ENCODE measurements at regions not wholly inside any gene's neighbourhood (a gene's known extent, or its start where the extent isn't known, plus 50 kb on each side); places are given as distances from the start of the nearest gene placed in this dataset.

GRCh38 chr1:29845910-29846309 lies 609.6 kb downstream of the PTPRU start:
- H3K4me1 Mint-ChIP-seq (ENCODE audit: low read depth, unreplicated experiment), result no peaks in the 10 kb centered on the region
- no peak for DNase-seq (ENCODE audit: low read depth)
- Histone ChIP-seq H4K20me1 (ENCODE audit: insufficient read depth, low read length) (no peaks in the 10 kb centered on the region), H3K4me3 (ENCODE audit: insufficient read depth, low read depth, low read length) (no peak overlapping the region), H3K4me2 (ENCODE audit: low read length) (no peak overlapping the region), H2AFZ (ENCODE audit: low read depth, low read length) (no peak overlapping the region), H3K36me3 (ENCODE audit: insufficient read depth, low read length) (no peaks in the 10 kb centered on the region), H3K27me3 (ENCODE audit: insufficient read depth, low read length) (no peaks in the 10 kb centered on the region), H3K4me1 (ENCODE audit: insufficient read depth, low read length) (no peaks in the 10 kb centered on the region), H3K9ac (ENCODE audit: low read length) (no peak overlapping the region), H3K27ac (ENCODE audit: low read depth, low read length) (no peak overlapping the region), H3K9me3 (ENCODE audit: insufficient read depth, low read depth, low read length) (no peaks in the 10 kb centered on the region), H3K79me2 (ENCODE audit: insufficient read depth, low read length) (no peaks in the 10 kb centered on the region)
- H3K36me3 Mint-ChIP-seq (ENCODE audit: low read depth, unreplicated experiment), result no peaks in the 10 kb centered on the region
- FAIRE-seq, result no peak
- H3K9me3 Mint-ChIP-seq (ENCODE audit: unreplicated experiment), result peaks cover 4% of the 10 kb centered on the region
- TF ChIP-seq CTCF (IDR thresholded peaks at IDR 0.05; ENCODE audit: insufficient read depth, low read depth, low read length) (no peak), EZH2 (IDR thresholded peaks at IDR 0.05; ENCODE audit: insufficient read depth, low read length) (no peak)
- no peak overlapping the region for H3K27ac Mint-ChIP-seq (ENCODE audit: unreplicated experiment)
- no peak overlapping the region for H3K4me3 Mint-ChIP-seq (ENCODE audit: unreplicated experiment)
- peaks cover 36% of the 10 kb centered on the region for H3K27me3 Mint-ChIP-seq (ENCODE audit: low read depth, unreplicated experiment)

- no peaks in the 10 kb centered on the region for H3K4me1 Mint-ChIP-seq (ENCODE audit: low read depth, unreplicated experiment)
- H3K9ac ChIP-seq (ENCODE audit: low read length), result no peak overlapping the region
- no peaks in the 10 kb centered on the region for H3K36me3 Mint-ChIP-seq (ENCODE audit: low read depth, unreplicated experiment)
- H3K27me3 Mint-ChIP-seq (ENCODE audit: low read depth, unreplicated experiment), result peaks cover 17% of the 10 kb centered on the region
- H3K9me3 ChIP-seq (ENCODE audit: insufficient read depth, low read depth, low read length), result no peaks in the 10 kb centered on the region
- no peak overlapping the region for H3K27ac ChIP-seq (ENCODE audit: low read depth, low read length)
- no peak for TF ChIP-seq CTCF (IDR thresholded peaks at IDR 0.05; ENCODE audit: insufficient read depth, low read depth, low read length)
- TF ChIP-seq EZH2 (IDR thresholded peaks at IDR 0.05; ENCODE audit: insufficient read depth, low read length), result no peak
- no peaks in the 10 kb centered on the region for H3K79me2 ChIP-seq (ENCODE audit: insufficient read depth, low read length)
- H3K4me3 ChIP-seq (ENCODE audit: insufficient read depth, low read depth, low read length), result no peak overlapping the region
- H3K4me2 ChIP-seq (ENCODE audit: low read length), result no peak overlapping the region
- H3K27me3 ChIP-seq (ENCODE audit: insufficient read depth, low read length), result no peaks in the 10 kb centered on the region
- H3K4me3 Mint-ChIP-seq (ENCODE audit: unreplicated experiment), result no peak overlapping the region
- H3K36me3 ChIP-seq (ENCODE audit: insufficient read depth, low read length), result no peaks in the 10 kb centered on the region
- DNase-seq (ENCODE audit: low read depth) (no peak), FAIRE-seq (no peak)
- H3K4me1 ChIP-seq (ENCODE audit: insufficient read depth, low read length), result no peaks in the 10 kb centered on the region
- H3K27ac Mint-ChIP-seq (ENCODE audit: unreplicated experiment), result no peak overlapping the region
- no peak overlapping the region for H2AFZ ChIP-seq (ENCODE audit: low read depth, low read length)
- peaks cover 4% of the 10 kb centered on the region for H3K9me3 Mint-ChIP-seq (ENCODE audit: unreplicated experiment)
- H4K20me1 ChIP-seq (ENCODE audit: insufficient read depth, low read length), result no peaks in the 10 kb centered on the region
Measured at GRCh38 chr1:29842130-29842529, 605.8 kb downstream of the PTPRU start.

- Mint-ChIP-seq H3K9me3 (ENCODE audit: unreplicated experiment) (peaks cover 4% of the 10 kb centered on the region), H3K36me3 (ENCODE audit: low read depth, unreplicated experiment) (no peaks in the 10 kb centered on the region), H3K4me3 (ENCODE audit: unreplicated experiment) (no peak overlapping the region), H3K4me1 (ENCODE audit: low read depth, unreplicated experiment) (no peaks in the 10 kb centered on the region), H3K27ac (ENCODE audit: unreplicated experiment) (no peak overlapping the region), H3K27me3 (ENCODE audit: low read depth, unreplicated experiment) (peaks cover 16% of the 10 kb centered on the region)
- DNase-seq (ENCODE audit: low read depth) (no peak), FAIRE-seq (no peak)
- Histone ChIP-seq H3K36me3 (ENCODE audit: insufficient read depth, low read length) (no peaks in the 10 kb centered on the region), H3K9me3 (ENCODE audit: insufficient read depth, low read depth, low read length) (no peaks in the 10 kb centered on the region), H3K4me3 (ENCODE audit: insufficient read depth, low read depth, low read length) (no peak overlapping the region), H3K27me3 (ENCODE audit: insufficient read depth, low read length) (no peaks in the 10 kb centered on the region), H3K4me1 (ENCODE audit: insufficient read depth, low read length) (no peaks in the 10 kb centered on the region), H3K4me2 (ENCODE audit: low read length) (no peak overlapping the region), H3K27ac (ENCODE audit: low read depth, low read length) (no peak overlapping the region), H3K9ac (ENCODE audit: low read length) (no peak overlapping the region), H4K20me1 (ENCODE audit: insufficient read depth, low read length) (no peaks in the 10 kb centered on the region), H2AFZ (ENCODE audit: low read depth, low read length) (no peak overlapping the region), H3K79me2 (ENCODE audit: insufficient read depth, low read length) (no peaks in the 10 kb centered on the region)
- TF ChIP-seq CTCF (IDR thresholded peaks at IDR 0.05; ENCODE audit: insufficient read depth, low read depth, low read length) (no peak), EZH2 (IDR thresholded peaks at IDR 0.05; ENCODE audit: insufficient read depth, low read length) (no peak)
Measured at GRCh38 chr1:29839726-29840125, 603.4 kb downstream of the PTPRU start.
